ENCODE measurements at regions not wholly inside any gene's neighbourhood (a gene's known extent, or its start where the extent isn't known, plus 50 kb on each side); places are given as distances from the start of the nearest gene placed in this dataset.

DNA sequence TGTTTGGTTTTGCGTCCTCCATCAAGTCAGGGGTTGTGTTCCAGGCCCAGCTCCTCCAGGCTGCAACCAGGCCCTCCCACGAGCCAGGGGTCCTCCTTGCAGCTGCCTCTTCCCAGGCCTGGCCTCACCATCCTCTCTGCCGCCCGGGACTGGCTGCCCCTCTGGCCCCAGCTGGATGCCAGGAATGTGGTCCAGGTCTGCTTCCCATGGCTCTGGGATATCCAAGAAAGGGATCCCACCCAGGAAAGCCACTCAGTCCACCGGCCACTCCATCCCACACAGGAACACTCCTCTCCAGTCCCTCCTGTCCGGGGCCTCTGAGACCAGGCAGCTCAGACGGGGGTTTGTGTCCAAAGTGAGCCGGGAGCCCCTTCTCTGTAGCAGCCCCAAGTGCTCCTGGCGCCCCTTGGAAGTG lies 336.4 kb downstream of the BRD1 start:
- Histone ChIP-seq H3K79me2 (ENCODE audit: insufficient read depth, low read length) (no peaks in the 10 kb centered on the region), H3K4me1 (ENCODE audit: control insufficient read depth in 1 of 2, insufficient read depth in 2 of 2, low read length in 2 of 2) (peaks cover 18 to 25% of the 10 kb centered on the region in 2 experiments), H4K20me1 (ENCODE audit: insufficient read depth) (no peaks in the 10 kb centered on the region), H3K4me3 (replicated peaks in 1 of 2; ENCODE audit: low read depth in 1 of 2, low read length in 2 of 2) (no peak overlapping the region), H3K9me3 (ENCODE audit: control insufficient read depth in 1 of 2, insufficient read depth in 1 of 2, low read depth in 1 of 2, low read length in 2 of 2) (no peaks in the 10 kb centered on the region), H3K9me2 (ENCODE audit: insufficient read depth) (no peaks in the 10 kb centered on the region), H3K9ac (ENCODE audit: low read length) (no peak overlapping the region), H3K36me3 (ENCODE audit: control insufficient read depth in 1 of 2, insufficient read depth in 2 of 2, low read length in 2 of 2) (no peaks in the 10 kb centered on the region), H3K27ac (ENCODE audit: low read depth, low read length) (no peak overlapping the region), H2AFZ (ENCODE audit: low read depth, low read length, poor library complexity, severe bottlenecking) (no peak overlapping the region), H3K27me3 (ENCODE audit: insufficient read depth, low read length) (no peaks in the 10 kb centered on the region), H3K4me2 (ENCODE audit: low read length) (no peak overlapping the region)
- CTCF ChIA-PET: no interaction called here
- TF ChIP-seq TCF7L2 (IDR thresholded peaks at IDR 0.05; ENCODE audit: borderline replicate concordance, extremely low read depth, insufficient read depth, insufficient read length) (no peak), POLR2AphosphoS5 (IDR thresholded peaks at IDR 0.05; ENCODE audit: low read depth, low read length) (no peak), RAD21 (IDR thresholded peaks at IDR 0.05; ENCODE audit: low read depth) (no peak), MAX (IDR thresholded peaks at IDR 0.05) (no peak), SIN3A (IDR thresholded peaks at IDR 0.05; ENCODE audit: low read depth) (no peak)
- intact Hi-C loops (cut with micrococcal nuclease): no loop called here
- POLR2A ChIA-PET: no interaction called here
- RAD21 ChIA-PET (ENCODE audit: low non-redundant PET in 1 of 2, low total read pairs in 2 of 2, uncharacterized antibody in 2 of 2, unreplicated experiment in 2 of 2): no interaction called here
- DNase-seq (ENCODE audit: low read depth, low spot score) (no peak), ATAC-seq (no peak)
- no TSS peak for BruUV-seq (replicated peaks)

DNA sequence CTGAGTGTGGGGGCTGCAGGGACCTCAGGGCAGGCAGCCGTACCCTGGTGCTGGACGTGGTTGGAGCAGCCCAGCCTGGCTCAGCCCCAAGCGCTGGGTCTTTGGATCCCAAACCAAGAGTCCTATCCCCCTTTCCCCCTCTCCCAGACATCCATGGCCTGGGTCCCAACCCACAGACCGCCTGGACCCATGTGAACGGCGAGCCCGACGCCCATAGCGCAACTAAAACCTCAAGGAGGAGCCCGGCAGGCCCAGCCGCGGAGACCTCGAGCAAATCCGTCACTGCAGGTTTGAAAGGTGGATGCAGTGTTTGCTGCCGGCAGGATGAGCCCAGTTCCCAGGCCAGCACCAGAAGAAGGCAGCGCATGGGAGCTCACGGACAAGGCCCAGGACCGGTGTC lies 337.0 kb downstream of the BRD1 start:
- POLR2A ChIA-PET: no interaction called here
- RAD21 ChIA-PET (ENCODE audit: low non-redundant PET in 1 of 2, low total read pairs in 2 of 2, uncharacterized antibody in 2 of 2, unreplicated experiment in 2 of 2): no interaction called here
- Histone ChIP-seq H3K4me1 (ENCODE audit: control insufficient read depth in 1 of 2, insufficient read depth in 2 of 2, low read length in 2 of 2) (peaks cover 18 to 25% of the 10 kb centered on the region in 2 experiments), H3K4me2 (ENCODE audit: low read length) (no peak overlapping the region), H3K36me3 (ENCODE audit: control insufficient read depth in 1 of 2, insufficient read depth in 2 of 2, low read length in 2 of 2) (no peaks in the 10 kb centered on the region), H3K9ac (ENCODE audit: low read length) (no peak overlapping the region), H3K27ac (ENCODE audit: low read depth, low read length) (no peak overlapping the region), H3K9me3 (ENCODE audit: control insufficient read depth in 1 of 2, insufficient read depth in 1 of 2, low read depth in 1 of 2, low read length in 2 of 2) (no peaks in the 10 kb centered on the region), H2AFZ (ENCODE audit: low read depth, low read length, poor library complexity, severe bottlenecking) (no peak overlapping the region), H3K27me3 (ENCODE audit: insufficient read depth, low read length) (no peaks in the 10 kb centered on the region), H3K4me3 (replicated peaks in 1 of 2; ENCODE audit: low read depth in 1 of 2, low read length in 2 of 2) (no peak overlapping the region), H3K9me2 (ENCODE audit: insufficient read depth) (no peaks in the 10 kb centered on the region), H3K79me2 (ENCODE audit: insufficient read depth, low read length) (no peaks in the 10 kb centered on the region), H4K20me1 (ENCODE audit: insufficient read depth) (no peaks in the 10 kb centered on the region)
- no peak for DNase-seq (ENCODE audit: low read depth, low spot score)
- intact Hi-C loops (cut with micrococcal nuclease): no loop called here
- ATAC-seq: no peak
- CTCF ChIA-PET: no interaction called here
- BruUV-seq (replicated peaks): no TSS peak
- TF ChIP-seq, protein P1, sequence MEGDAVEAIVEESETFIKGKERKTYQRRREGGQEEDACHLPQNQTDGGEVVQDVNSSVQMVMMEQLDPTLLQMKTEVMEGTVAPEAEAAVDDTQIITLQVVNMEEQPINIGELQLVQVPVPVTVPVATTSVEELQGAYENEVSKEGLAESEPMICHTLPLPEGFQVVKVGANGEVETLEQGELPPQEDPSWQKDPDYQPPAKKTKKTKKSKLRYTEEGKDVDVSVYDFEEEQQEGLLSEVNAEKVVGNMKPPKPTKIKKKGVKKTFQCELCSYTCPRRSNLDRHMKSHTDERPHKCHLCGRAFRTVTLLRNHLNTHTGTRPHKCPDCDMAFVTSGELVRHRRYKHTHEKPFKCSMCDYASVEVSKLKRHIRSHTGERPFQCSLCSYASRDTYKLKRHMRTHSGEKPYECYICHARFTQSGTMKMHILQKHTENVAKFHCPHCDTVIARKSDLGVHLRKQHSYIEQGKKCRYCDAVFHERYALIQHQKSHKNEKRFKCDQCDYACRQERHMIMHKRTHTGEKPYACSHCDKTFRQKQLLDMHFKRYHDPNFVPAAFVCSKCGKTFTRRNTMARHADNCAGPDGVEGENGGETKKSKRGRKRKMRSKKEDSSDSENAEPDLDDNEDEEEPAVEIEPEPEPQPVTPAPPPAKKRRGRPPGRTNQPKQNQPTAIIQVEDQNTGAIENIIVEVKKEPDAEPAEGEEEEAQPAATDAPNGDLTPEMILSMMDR (IDR thresholded peaks at IDR 0.05 in 2 of 3, conservative IDR thresholded peaks at IDR 0.05 in 1 of 3; ENCODE audit: borderline replicate concordance in 1 of 3, insufficient read depth in 1 of 3, low read depth in 2 of 3, low read length in 2 of 3): no peak
- TF ChIP-seq SP1 (IDR thresholded peaks at IDR 0.05; ENCODE audit: low read depth) (no peak), POLR2A (IDR thresholded peaks at IDR 0.05; ENCODE audit: borderline replicate concordance, extremely low read depth, insufficient read depth, insufficient read length) (no peak), TCF7L2 (IDR thresholded peaks at IDR 0.05; ENCODE audit: borderline replicate concordance, extremely low read depth, insufficient read depth, insufficient read length) (no peak), EGR1 (IDR thresholded peaks at IDR 0.05; ENCODE audit: low read depth) (no peak), YY1 (IDR thresholded peaks at IDR 0.05; ENCODE audit: extremely low read depth, insufficient replicate concordance, low read depth, low read length) (no peak), MAX (IDR thresholded peaks at IDR 0.05) (no peak), RAD21 (IDR thresholded peaks at IDR 0.05; ENCODE audit: low read depth) (no peak), EZH2phosphoT487 (IDR thresholded peaks at IDR 0.05; ENCODE audit: borderline replicate concordance) (no peak), JUND (IDR thresholded peaks at IDR 0.05) (no peak), POLR2AphosphoS5 (IDR thresholded peaks at IDR 0.05; ENCODE audit: low read depth, low read length) (no peak), REST (IDR thresholded peaks at IDR 0.05; ENCODE audit: low read depth) (no peak), CBX3 (IDR thresholded peaks at IDR 0.05; ENCODE audit: low read depth) (no peak), SRF (IDR thresholded peaks at IDR 0.05; ENCODE audit: low read depth) (no peak), CEBPB (IDR thresholded peaks at IDR 0.05; ENCODE audit: low read depth) (no peak)
